Heart left ventricle (tissue), 16 donors: ENCODE measurements at regions not wholly inside any gene's neighbourhood (a gene's known extent, or its start where the extent isn't known, plus 50 kb on each side); places are given as distances from the start of the nearest gene placed in this dataset.

Experiments used
- ATAC-seq, 4 donors: fragments of 200-7000 bp; cut with Tn5 transposase; one replicate each; pipeline ENCODE4 v1.9.1; 2020 to 2022; ENCODE audit warnings: moderate library complexity in 4 of 4, mild to moderate bottlenecking in 3 of 4, moderate number of reproducible peaks in 1 of 4
- DNase-seq, 5 donors: peaks; one replicate each; pipeline ENCODE4 v3.0.0-alpha.2; 2020
- H3K27ac ChIP-seq, 12 donors: fragments of 200-600 bp; sonication (generic) in 4 of 12; one replicate each; pipeline versions ENCODE4 v1.5.0 to v1.8.0; 2016 to 2022; ENCODE audit warnings: mild to moderate bottlenecking in 2 of 12
- H3K27me3 ChIP-seq, 9 donors: fragments of 200-600 bp; sonication (generic) in 2 of 9; one replicate each; pipeline versions ENCODE4 v1.5.1 to v1.8.0; 2016 to 2022; ENCODE audit warnings: mild to moderate bottlenecking in 3 of 9
- H3K36me3 ChIP-seq, 9 donors: fragments of 200-600 bp; sonication (generic) in 2 of 9; one replicate each; pipeline versions ENCODE4 v1.5.0 to v1.8.0; 2018 to 2022; ENCODE audit warnings: mild to moderate bottlenecking in 2 of 9
- H3K4me1 ChIP-seq, 12 donors: fragments of 200-600 bp; sonication (generic) in 4 of 12; one replicate each; pipeline versions ENCODE4 v1.5.0 to v1.8.0; 2016 to 2022; ENCODE audit warnings: mild to moderate bottlenecking in 3 of 12
- H3K4me3 ChIP-seq, 12 donors: fragments of 200-600 bp; sonication (generic) in 4 of 12; one replicate each; pipeline versions ENCODE4 v1.5.0 to v1.8.0; 2017 to 2022; ENCODE audit warnings: mild to moderate bottlenecking in 9 of 12, moderate library complexity in 4 of 12
- H3K9me3 ChIP-seq, 12 donors: fragments of 200-600 bp; sonication (generic) in 4 of 12; one replicate each; pipeline versions ENCODE4 v1.5.0 to v1.8.0; 2016 to 2022; ENCODE audit warnings: mild to moderate bottlenecking in 1 of 12
- POLR2A ChIP-seq, 2 donors: fragments of 450-650 bp; IDR thresholded peaks; one replicate each; pipeline ENCODE4 v1.6.1; 2017; ENCODE audit warnings: antibody characterized with exemption in 2 of 2, mild to moderate bottlenecking in 2 of 2, moderate library complexity in 2 of 2
- WGBS, 4 donors: extraction: QIAGEN DNeasy Blood & Tissue Kit in 2 of 4; methylation state at CpG; one replicate each; pipeline versions ENCODE4 v1.1.5 to v1.1.7; 2013 to 2018; 5-methylcytosine and 5-hydroxymethylcytosine counted together
- intact Hi-C, 10 donors: fragments of 100-400 bp; cut with DNase I; formaldehyde crosslinking; loops; one replicate each; pipeline versions ENCODE4 v1.11.1 to v1.14.2; 2022
- TF ChIP-seq, protein P1 (sequence below), 12 donors: fragments of 200-600 bp; sonication (generic) in 4 of 12; IDR thresholded peaks; one replicate each; pipeline versions ENCODE4 v1.5.0 to v1.8.0; 2018 to 2022; ENCODE audit warnings: antibody characterized with exemption in 12 of 12, mild to moderate bottlenecking in 5 of 12
- donor health status: ischemic (EF 13 %, LVEDD 7.1; RV severe dilation, severe dysfunction).
- donor health status: healthy with polysubstance abuse.
- donor health status: DM: no; HTN: yes; CAD: no.
- donor health status: DM: no; HTN: no; CAD: no.
- donor health status: ischemic (EF 25% LVEDD 6.9; RV normal size, moderate dysfunction).
- donor health status: ischemic (EF 25% LVEDD 5.7; RV mildly dilated, moderate dysfunction).
- donor health status: healthy.
- donor health status: DM: yes; HTN: yes; CAD: no.
- donor health status: ischemic (EF 35%, LVEDD 5.7; RV mildly dilated, moderate dysfunction).
- donor health status: nonischemic (EF 11% LVEDD 7.7; RV severe dilation, severe dysfunction).
- donor health status: DM: yes; HTN: yes; CAD: no.
- donor health status: PGD.
- donor health status: ischemic (EF 29% LVEDD 5.4; RV normal size, mild dysfunction).
- donor health status: nonischemic (EF 23%, LVEDD 6.1; RV moderate dilation, normal function).

DNA sequence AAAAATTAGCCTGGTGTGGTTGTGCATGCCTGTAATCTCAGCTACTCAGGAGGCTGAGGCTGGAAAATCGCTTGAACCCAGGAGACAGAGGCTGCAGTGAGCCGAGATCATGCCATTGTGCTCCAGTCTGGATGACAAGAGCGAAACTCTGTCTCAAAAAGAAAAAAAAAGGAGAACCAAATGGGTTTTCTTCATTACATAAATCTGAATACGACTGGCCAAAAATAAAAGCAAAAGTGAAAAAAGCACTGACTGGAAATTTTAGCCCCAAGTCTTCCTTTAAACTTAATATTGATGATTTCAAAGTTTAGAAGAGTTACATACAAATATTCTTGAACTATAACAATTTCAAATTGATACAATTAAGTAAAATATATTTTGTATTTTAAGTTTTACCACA is 249.5 kb upstream of the STARD13 start:
- DNase-seq = no peak
- Histone ChIP-seq H3K9me3 (no peaks in the 10 kb centered on the region), H3K27me3 (no peaks in the 10 kb centered on the region), H3K4me3 (no peak overlapping the region), H3K4me1 (peaks cover 0 to 18% (median 0%) of the 10 kb centered on the region in 12 donors), H3K27ac (peak overlapping the region in 1 of 12 donors; percentile 54), H3K36me3 (no peaks in the 10 kb centered on the region)
- TF ChIP-seq, protein P1, sequence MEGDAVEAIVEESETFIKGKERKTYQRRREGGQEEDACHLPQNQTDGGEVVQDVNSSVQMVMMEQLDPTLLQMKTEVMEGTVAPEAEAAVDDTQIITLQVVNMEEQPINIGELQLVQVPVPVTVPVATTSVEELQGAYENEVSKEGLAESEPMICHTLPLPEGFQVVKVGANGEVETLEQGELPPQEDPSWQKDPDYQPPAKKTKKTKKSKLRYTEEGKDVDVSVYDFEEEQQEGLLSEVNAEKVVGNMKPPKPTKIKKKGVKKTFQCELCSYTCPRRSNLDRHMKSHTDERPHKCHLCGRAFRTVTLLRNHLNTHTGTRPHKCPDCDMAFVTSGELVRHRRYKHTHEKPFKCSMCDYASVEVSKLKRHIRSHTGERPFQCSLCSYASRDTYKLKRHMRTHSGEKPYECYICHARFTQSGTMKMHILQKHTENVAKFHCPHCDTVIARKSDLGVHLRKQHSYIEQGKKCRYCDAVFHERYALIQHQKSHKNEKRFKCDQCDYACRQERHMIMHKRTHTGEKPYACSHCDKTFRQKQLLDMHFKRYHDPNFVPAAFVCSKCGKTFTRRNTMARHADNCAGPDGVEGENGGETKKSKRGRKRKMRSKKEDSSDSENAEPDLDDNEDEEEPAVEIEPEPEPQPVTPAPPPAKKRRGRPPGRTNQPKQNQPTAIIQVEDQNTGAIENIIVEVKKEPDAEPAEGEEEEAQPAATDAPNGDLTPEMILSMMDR (IDR thresholded peaks at IDR 0.05) = no peak
- TF ChIP-seq POLR2A (IDR thresholded peaks at IDR 0.05) = no peak
- WGBS, 4 donors = 84 to 91% (median 88%) methylated on average over 4 of the region's 4 CpGs
- intact Hi-C loops = loop anchor here in 2 of 10 donors (5.0 to 10.0 kb wide), 3 partner anchors 183 to 420 kb away; no protein-coding TSS in a partner anchor
- no peak for ATAC-seq

DNA sequence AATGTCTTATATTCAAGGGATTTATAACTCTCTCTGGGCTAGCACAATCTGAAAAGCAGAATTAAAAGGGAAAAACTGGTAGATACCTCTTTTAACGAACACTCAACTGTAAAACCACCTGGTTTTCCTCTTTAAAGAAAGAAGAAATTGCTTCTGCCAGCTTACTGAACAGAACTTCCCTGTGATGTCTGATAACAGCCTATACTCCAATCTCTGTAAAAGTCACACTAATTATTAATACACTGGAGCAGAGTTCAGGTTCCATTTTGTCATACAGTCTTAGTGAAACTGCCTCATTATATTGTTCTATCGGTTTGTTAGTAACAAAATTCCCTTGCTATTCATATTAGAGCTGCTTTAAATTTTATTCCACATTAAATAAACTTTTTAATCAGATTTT is 251.0 kb upstream of the STARD13 start:
- DNase-seq = no peak
- TF ChIP-seq POLR2A (IDR thresholded peaks at IDR 0.05) = no peak
- TF ChIP-seq, protein P1 (IDR thresholded peaks at IDR 0.05) = no peak
- Histone ChIP-seq H3K4me3 (no peak overlapping the region), H3K27me3 (no peaks in the 10 kb centered on the region), H3K27ac (peak overlapping the region in 3 of 12 donors; percentile 10 to 97 (median 43)), H3K9me3 (no peaks in the 10 kb centered on the region), H3K36me3 (no peaks in the 10 kb centered on the region), H3K4me1 (peaks cover 0 to 33% (median 11%) of the 10 kb centered on the region in 12 donors)
- WGBS, 4 donors = 56 to 83% (median 70%) methylated on average over 2 of the region's 2 CpGs
- intact Hi-C loops = loop anchor here in 2 of 10 donors (5.0 to 10.0 kb wide), 3 partner anchors 184 to 422 kb away; no protein-coding TSS in a partner anchor
- no peak for ATAC-seq

DNA sequence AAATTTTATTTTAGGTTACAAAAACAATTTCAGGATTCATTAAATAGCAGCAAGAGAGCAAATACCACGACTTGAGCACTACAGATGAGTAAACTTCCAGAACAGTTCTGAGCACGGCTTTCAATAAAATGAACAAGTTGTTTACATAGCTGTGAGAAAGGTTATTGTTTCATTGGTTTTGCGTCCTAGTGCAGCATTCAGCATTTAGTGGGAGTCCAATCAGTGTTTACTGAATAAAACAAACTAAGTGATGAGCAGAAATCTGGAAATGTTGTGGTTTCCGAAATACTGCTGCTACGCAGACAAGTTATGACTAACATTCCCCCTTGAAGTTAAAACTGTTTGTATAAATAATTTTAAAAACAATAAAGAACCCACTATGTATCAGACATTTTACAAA is 251.5 kb upstream of the STARD13 start:
- no peaks in the 10 kb centered on the region for H3K9me3 ChIP-seq
- H3K4me3 ChIP-seq = peak overlapping the region in 1 of 12 donors; percentile 17
- ATAC-seq (no peak), DNase-seq (no peak)
- peak overlapping the region in 4 of 12 donors; percentile 4 to 97 (median 26) for H3K27ac ChIP-seq
- H3K36me3 ChIP-seq = no peaks in the 10 kb centered on the region
- WGBS, 4 donors = 81 to 89% (median 85%) methylated on average over 5 of the region's 5 CpGs
- H3K4me1 ChIP-seq = peaks cover 0 to 37% (median 14%) of the 10 kb centered on the region in 12 donors
- H3K27me3 ChIP-seq = no peaks in the 10 kb centered on the region
- intact Hi-C loops = loop anchor here in 2 of 10 donors (5.0 to 10.0 kb wide), 3 partner anchors 185 to 422 kb away; no protein-coding TSS in a partner anchor
- no peak for TF ChIP-seq POLR2A (IDR thresholded peaks at IDR 0.05)
- TF ChIP-seq, protein P1 (IDR thresholded peaks at IDR 0.05) = no peak

DNA sequence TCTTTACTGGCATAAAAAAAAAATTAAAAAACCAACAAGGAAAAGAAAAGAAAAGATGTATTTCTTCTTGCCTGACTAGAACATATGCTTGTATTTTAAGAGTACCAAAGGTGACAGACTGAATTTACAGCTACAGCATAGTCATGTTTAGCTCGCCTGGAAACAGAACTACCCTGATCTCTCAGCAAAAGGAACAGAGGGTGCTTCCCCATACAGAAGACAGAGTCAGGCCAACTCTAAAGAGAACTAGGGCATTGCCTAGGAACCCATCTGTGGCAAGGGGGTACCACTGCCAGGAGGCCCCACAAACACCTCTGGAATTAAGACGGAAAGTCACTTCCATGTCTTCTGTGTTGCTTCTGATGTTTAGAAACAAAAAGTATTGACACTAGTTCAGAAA is 252.1 kb upstream of the STARD13 start:
- TF ChIP-seq POLR2A (IDR thresholded peaks at IDR 0.05) = no peak
- TF ChIP-seq, protein P1 (IDR thresholded peaks at IDR 0.05) = no peak
- no peaks in the 10 kb centered on the region for H3K9me3 ChIP-seq
- no peaks in the 10 kb centered on the region for H3K36me3 ChIP-seq
- no peak overlapping the region for H3K4me3 ChIP-seq
- DNase-seq (no peak), ATAC-seq (no peak)
- intact Hi-C loops = loop anchor here in 2 of 10 donors (5.0 to 10.0 kb wide), 3 partner anchors 185 to 423 kb away; no protein-coding TSS in a partner anchor
- WGBS, 4 donors = 75 to 91% (median 87%) methylated on average over 2 of the region's 2 CpGs
- peaks cover 0 to 37% (median 14%) of the 10 kb centered on the region in 12 donors for H3K4me1 ChIP-seq
- H3K27me3 ChIP-seq = no peaks in the 10 kb centered on the region
- peak overlapping the region in 6 of 12 donors; percentile 2 to 97 (median 18) for H3K27ac ChIP-seq
